ENCODE measurements at regions not wholly inside any gene's neighbourhood (a gene's known extent, or its start where the extent isn't known, plus 50 kb on each side); places are given as distances from the start of the nearest gene placed in this dataset.

DNA sequence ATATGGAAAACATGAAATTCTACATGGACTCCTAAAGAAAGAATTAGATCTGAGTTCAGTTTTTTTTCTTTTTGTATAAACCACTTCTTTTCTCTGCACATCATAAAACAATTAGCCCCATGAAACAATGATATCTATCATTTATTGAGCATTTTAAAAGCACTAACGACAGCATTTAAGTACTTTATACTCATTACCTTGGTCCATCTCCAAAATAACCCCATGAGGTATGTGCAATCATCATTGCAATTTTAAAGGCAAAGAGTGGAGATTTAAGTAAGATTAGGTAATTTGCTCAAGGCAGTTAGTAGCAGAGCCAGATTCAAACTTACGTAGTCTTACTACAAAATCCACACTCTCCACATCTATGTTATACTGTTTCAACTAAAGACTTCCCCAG, 177.7 kb upstream of the RAG2 start:
- Histone ChIP-seq H3K9me2 (ENCODE audit: insufficient read depth, low read length) (no peaks in the 10 kb centered on the region), H4K20me1 (ENCODE audit: insufficient read depth, low read length) (no peaks in the 10 kb centered on the region), H3K9me3 (ENCODE audit: low read length) (no peaks in the 10 kb centered on the region), H3K4me3 (ENCODE audit: low read depth, low read length, poor library complexity, severe bottlenecking) (no peak overlapping the region), H2AFZ (ENCODE audit: low read length) (no peak overlapping the region), H3K36me3 (ENCODE audit: insufficient read depth, low read length) (no peaks in the 10 kb centered on the region), H3K27ac (ENCODE audit: low read depth, low read length, poor library complexity, severe bottlenecking) (no peak overlapping the region), H3K4me1 (ENCODE audit: insufficient read depth, low read length, poor library complexity, severe bottlenecking) (no peaks in the 10 kb centered on the region), H3K79me2 (ENCODE audit: insufficient read depth, low read depth, low read length) (no peaks in the 10 kb centered on the region), H3K4me2 (ENCODE audit: low read length) (no peak overlapping the region)
- DNase-seq (ENCODE audit: low spot score) = no peak
- intact Hi-C loops (cut with micrococcal nuclease; ENCODE audit: unreplicated experiment) = no loop called here
- ChIA-PET CTCF (ENCODE audit: unreplicated experiment) (no interaction called here), POLR2A (no interaction called here)
- BruUV-seq (replicated peaks) = no TSS peak
- TF ChIP-seq, protein P1, sequence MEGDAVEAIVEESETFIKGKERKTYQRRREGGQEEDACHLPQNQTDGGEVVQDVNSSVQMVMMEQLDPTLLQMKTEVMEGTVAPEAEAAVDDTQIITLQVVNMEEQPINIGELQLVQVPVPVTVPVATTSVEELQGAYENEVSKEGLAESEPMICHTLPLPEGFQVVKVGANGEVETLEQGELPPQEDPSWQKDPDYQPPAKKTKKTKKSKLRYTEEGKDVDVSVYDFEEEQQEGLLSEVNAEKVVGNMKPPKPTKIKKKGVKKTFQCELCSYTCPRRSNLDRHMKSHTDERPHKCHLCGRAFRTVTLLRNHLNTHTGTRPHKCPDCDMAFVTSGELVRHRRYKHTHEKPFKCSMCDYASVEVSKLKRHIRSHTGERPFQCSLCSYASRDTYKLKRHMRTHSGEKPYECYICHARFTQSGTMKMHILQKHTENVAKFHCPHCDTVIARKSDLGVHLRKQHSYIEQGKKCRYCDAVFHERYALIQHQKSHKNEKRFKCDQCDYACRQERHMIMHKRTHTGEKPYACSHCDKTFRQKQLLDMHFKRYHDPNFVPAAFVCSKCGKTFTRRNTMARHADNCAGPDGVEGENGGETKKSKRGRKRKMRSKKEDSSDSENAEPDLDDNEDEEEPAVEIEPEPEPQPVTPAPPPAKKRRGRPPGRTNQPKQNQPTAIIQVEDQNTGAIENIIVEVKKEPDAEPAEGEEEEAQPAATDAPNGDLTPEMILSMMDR (conservative IDR thresholded peaks at IDR 0.05; ENCODE audit: low read length) = no peak
- no peak for TF ChIP-seq EZH2phosphoT487 (IDR thresholded peaks at IDR 0.05; ENCODE audit: borderline replicate concordance, low read depth, low read length)

DNA sequence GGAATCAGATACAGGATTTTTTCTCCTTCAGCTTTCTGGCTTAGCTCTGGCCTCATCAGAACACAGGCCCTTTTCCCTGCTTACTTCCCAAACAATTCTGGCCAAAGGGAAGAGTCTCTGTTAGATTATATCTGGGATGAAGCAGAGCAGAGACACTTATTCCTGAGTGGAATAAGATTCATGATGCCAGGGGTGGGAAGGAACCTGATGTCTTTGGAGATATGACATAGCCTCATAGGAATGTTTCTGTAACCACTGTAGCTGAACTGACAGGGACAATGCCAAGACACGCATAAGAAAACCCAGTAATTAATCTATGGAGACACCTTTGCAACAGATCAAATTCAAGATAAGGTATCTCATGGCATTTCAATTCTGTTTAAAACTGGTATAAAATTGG, 177.1 kb upstream of the RAG2 start:
- H3K9me2 ChIP-seq (ENCODE audit: insufficient read depth, low read length) = no peaks in the 10 kb centered on the region
- no peak overlapping the region for H3K27ac ChIP-seq (ENCODE audit: low read depth, low read length, poor library complexity, severe bottlenecking)
- no peak for DNase-seq (ENCODE audit: low spot score)
- no peak overlapping the region for H3K4me2 ChIP-seq (ENCODE audit: low read length)
- ChIA-PET POLR2A (no interaction called here), CTCF (ENCODE audit: unreplicated experiment) (no interaction called here)
- no peaks in the 10 kb centered on the region for H3K79me2 ChIP-seq (ENCODE audit: insufficient read depth, low read depth, low read length)
- no peaks in the 10 kb centered on the region for H3K36me3 ChIP-seq (ENCODE audit: insufficient read depth, low read length)
- no peaks in the 10 kb centered on the region for H4K20me1 ChIP-seq (ENCODE audit: insufficient read depth, low read length)
- H3K4me1 ChIP-seq (ENCODE audit: insufficient read depth, low read length, poor library complexity, severe bottlenecking) = no peaks in the 10 kb centered on the region
- H2AFZ ChIP-seq (ENCODE audit: low read length) = no peak overlapping the region
- TF ChIP-seq, protein P1 (conservative IDR thresholded peaks at IDR 0.05; ENCODE audit: low read length) = no peak
- TF ChIP-seq EZH2phosphoT487 (IDR thresholded peaks at IDR 0.05; ENCODE audit: borderline replicate concordance, low read depth, low read length) = no peak
- intact Hi-C loops (cut with micrococcal nuclease; ENCODE audit: unreplicated experiment) = no loop called here
- H3K4me3 ChIP-seq (ENCODE audit: low read depth, low read length, poor library complexity, severe bottlenecking) = no peak overlapping the region
- no TSS peak for BruUV-seq (replicated peaks)
- no peaks in the 10 kb centered on the region for H3K9me3 ChIP-seq (ENCODE audit: low read length)

DNA sequence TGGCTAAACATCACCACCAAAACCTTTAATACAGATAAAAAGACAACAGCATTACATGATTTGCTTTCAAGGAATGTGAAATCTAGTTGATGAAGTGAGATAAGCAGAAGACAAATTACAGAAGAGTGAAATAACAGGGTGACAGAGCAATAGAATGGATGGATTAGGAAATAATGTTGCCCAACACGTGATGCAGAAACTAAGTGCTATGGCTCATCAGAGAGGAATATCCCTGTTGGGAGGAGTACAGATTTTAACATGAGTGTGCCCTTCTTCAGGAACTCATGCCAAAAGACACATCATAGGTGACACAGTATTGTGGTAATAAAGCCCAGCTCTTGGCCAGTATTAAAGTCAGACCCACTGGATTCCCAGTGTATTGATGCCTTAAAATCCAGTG, 176.6 kb upstream of the RAG2 start:
- no peak overlapping the region for H3K27ac ChIP-seq (ENCODE audit: low read depth, low read length, poor library complexity, severe bottlenecking)
- no peak for DNase-seq (ENCODE audit: low spot score)
- H2AFZ ChIP-seq (ENCODE audit: low read length) = no peak overlapping the region
- intact Hi-C loops (cut with micrococcal nuclease; ENCODE audit: unreplicated experiment) = no loop called here
- POLR2A ChIA-PET = no interaction called here
- CTCF ChIA-PET (ENCODE audit: unreplicated experiment) = no interaction called here
- H3K4me3 ChIP-seq (ENCODE audit: low read depth, low read length, poor library complexity, severe bottlenecking) = no peak overlapping the region
- H3K79me2 ChIP-seq (ENCODE audit: insufficient read depth, low read depth, low read length) = no peaks in the 10 kb centered on the region
- TF ChIP-seq, protein P1 (conservative IDR thresholded peaks at IDR 0.05; ENCODE audit: low read length) = no peak
- no peak for TF ChIP-seq EZH2phosphoT487 (IDR thresholded peaks at IDR 0.05; ENCODE audit: borderline replicate concordance, low read depth, low read length)
- H3K9me3 ChIP-seq (ENCODE audit: low read length) = no peaks in the 10 kb centered on the region
- H4K20me1 ChIP-seq (ENCODE audit: insufficient read depth, low read length) = no peaks in the 10 kb centered on the region
- no peaks in the 10 kb centered on the region for H3K4me1 ChIP-seq (ENCODE audit: insufficient read depth, low read length, poor library complexity, severe bottlenecking)
- no peaks in the 10 kb centered on the region for H3K36me3 ChIP-seq (ENCODE audit: insufficient read depth, low read length)
- H3K9me2 ChIP-seq (ENCODE audit: insufficient read depth, low read length) = no peaks in the 10 kb centered on the region
- no peak overlapping the region for H3K4me2 ChIP-seq (ENCODE audit: low read length)
- BruUV-seq (replicated peaks) = no TSS peak

Measured in OCI-LY7 (cell line).